GM18951 (cell line): ENCODE measurements at regions not wholly inside any gene's neighbourhood (a gene's known extent, or its start where the extent isn't known, plus 50 kb on each side); places are given as distances from the start of the nearest gene placed in this dataset.
"Not testable (repeated sequence)": the region's sequence is repeated elsewhere in the genome, so short reads cannot be mapped to it uniquely, and the experiment has no call there.

Experiments
- POLR2A ChIP-seq: IDR thresholded peaks from 4 replicates; pipeline ENCODE4 v1.6.1; 2011; ENCODE audit warnings: mild to moderate bottlenecking; ENCODE audit not compliant: insufficient read length, insufficient read depth; ENCODE audit errors: extremely low read depth
- in situ Hi-C: fragments of 300-500 bp; cut with MboI; formaldehyde crosslinking; loops from one replicate; pipeline ENCODE4 v1.12.0; 2022; ENCODE audit warnings: low sequenced_read_pairs, mixed read lengths, inconsistent platforms; ENCODE audit not compliant: unreplicated experiment

- in situ Hi-C loops, result loop anchor here (25.0 kb wide), 1 partner anchor 436 kb away; no protein-coding TSS in a partner anchor
- no peak for TF ChIP-seq POLR2A
Observed at GRCh38 chr1:10947691-10948462, 64.6 kb upstream of the TARDBP start.

GRCh38 chr1:10948463-10948775 is 64.0 kb upstream of the TARDBP start:
- no peak for TF ChIP-seq POLR2A
- in situ Hi-C loops, result loop anchor here (25.0 kb wide), 1 partner anchor 436 kb away; no protein-coding TSS in a partner anchor

DNA sequence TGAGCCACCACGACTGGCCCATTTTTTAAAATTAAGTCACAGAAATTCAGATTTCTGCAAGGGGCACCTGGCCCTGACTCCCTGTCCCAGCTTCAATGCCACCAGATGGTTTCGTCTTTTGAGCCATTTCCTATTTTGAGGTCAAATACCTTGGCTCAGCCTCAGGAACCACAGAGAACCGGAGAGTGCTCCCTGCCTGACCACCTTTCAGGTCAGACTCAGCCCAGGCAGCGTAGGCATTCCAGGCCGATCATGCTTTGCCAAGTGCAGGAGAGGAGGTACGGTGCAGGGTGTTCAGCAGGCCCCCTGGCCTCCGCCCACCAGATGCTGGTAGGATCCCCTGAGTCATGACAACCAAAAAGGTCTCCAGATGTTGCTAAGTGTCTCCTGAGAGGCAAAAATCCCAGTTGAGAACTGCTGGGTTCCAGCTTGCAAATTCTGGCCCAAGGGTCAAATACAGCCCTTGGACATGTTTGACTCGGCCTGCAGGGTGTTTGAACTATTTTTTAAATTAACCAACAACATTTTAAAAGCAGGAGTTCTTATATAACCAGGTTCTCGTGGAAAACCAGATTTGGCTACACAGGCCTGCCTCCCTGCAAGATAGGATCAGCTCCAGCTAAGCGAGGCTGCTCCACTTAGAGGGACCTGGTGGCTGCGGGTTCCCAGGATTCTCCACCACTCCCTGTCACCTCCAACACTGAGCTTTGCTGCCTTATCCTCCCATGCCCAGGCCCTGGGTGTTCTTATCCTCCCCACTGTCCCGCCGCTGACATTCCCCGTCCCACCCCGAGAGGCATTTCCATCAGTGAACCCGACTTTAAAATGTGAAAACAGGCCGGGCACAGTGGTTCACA is 61.9 kb upstream of the TARDBP start:
- in situ Hi-C loops, result no loop called here
- TF ChIP-seq POLR2A, result no peak

- in situ Hi-C loops, result not testable (repeated sequence)
Observed at GRCh38 chr1:10951298-10951697, 61.2 kb upstream of the TARDBP start.

GRCh38 chr1:10951961-10952360 is 60.5 kb upstream of the TARDBP start:
- TF ChIP-seq POLR2A, result no peak
- in situ Hi-C loops, result no loop called here

GRCh38 chr1:10953505-10954193 is 58.8 kb upstream of the TARDBP start:
- no peak for TF ChIP-seq POLR2A
- in situ Hi-C loops, result no loop called here

- in situ Hi-C loops, result no loop called here
Observed at GRCh38 chr1:10957133-10957532, 55.3 kb upstream of the TARDBP start.

DNA sequence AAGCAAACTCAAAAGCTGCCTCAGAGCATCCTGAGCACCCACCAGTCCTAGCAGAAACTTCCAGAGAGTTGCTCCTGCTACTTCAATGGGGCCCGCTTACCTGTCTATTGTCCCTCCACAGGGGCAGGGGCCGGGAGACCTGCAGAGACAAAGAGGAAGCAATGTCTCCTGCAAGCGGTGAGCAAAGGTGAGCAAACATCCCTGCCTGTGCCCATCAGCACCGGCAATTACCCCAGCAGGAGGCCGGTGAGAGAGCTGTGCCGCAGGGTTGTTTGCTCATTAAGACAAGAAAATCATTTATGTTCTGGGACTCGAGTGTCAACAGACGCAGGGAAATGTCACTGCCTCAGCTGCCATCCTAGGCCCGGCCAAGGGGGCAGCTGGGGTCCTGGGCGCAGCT is 53.8 kb upstream of the TARDBP start:
- no peak for TF ChIP-seq POLR2A
- in situ Hi-C loops, result no loop called here

More at GRCh38 chr1:10957133-10957532, 55.3 kb upstream of the TARDBP start:
- no peak for TF ChIP-seq POLR2A

DNA sequence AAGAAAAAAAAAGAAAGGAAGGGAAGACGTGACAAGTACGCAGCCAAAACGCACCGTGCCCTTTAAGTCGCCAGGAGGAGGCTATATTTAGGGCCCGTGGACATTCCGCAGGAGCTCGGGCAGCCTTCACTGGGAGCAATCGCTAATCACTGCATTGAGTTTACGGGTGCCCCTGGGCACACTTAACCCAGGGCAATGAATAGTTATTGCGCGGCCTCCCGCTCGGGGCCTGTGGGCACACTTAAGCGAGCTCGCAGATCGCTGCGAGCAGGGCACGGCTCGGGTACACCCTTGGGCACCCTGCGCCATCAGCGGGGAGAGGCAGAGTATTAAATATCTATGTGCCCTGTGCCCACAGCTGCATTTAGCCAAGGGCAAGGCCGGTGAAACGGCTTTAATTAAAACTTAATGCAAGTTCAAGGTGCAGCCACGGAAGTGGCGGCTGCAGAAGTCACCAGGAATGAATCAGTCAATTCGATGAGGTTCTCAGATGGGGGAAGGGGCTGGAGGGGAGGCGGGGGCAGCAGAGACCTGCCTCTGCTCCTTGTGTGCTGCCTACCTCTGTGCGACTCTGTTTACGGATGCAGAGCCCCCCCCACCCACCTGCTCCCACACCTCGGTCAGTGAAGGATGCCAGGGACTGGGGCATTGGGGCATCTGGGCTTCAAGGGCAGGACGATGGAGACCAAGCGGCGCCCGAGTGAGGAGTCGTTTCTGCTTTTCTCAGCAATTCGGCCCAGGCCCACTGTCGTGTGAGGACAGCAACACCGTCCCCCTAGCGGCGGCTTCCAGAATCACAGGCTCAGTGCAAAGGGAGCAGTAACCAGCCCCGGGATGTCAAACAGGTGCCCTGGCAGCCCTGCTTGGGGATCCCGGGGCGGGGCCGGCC is 51.8 kb upstream of the TARDBP start:
- in situ Hi-C loops, result no loop called here
- no peak for TF ChIP-seq POLR2A

DNA sequence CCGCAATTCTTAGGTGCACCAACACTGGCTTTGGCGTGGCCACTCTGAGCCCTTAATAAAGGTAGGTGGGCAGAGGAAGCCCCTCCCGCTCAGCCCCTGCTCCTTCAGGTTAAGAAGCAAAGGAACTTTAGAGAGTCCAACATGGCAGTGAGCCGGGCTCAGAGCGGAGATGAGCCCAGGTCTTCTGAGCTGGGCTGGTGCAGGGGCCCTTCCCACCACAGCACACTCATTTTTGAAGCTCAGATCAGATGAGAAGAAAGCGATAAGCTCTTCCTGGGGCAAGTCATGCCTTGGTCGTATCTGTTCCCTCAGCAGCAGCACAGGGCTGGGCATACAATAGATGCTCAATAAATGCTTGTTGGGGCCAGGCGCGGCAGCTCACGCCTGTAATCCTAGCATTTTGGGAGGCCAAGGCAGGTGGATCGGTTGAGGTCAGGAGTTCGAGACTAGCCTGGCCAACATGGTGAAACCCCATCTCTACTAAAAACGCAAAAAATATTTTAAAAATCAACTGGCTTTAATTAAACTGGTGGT is 51.1 kb upstream of the TARDBP start:
- no peak for TF ChIP-seq POLR2A
- in situ Hi-C loops, result no loop called here

GRCh38 chr1:10962483-10962882 is 50.0 kb upstream of the TARDBP start:
- in situ Hi-C loops, result no loop called here
- TF ChIP-seq POLR2A, result no peak
